ENCODE measurements at regions not wholly inside any gene's neighbourhood (a gene's known extent, or its start where the extent isn't known, plus 50 kb on each side); places are given as distances from the start of the nearest gene placed in this dataset.
"Not testable (repeated sequence)": the region's sequence is repeated elsewhere in the genome, so short reads cannot be mapped to it uniquely, and the experiment has no call there.

DNA sequence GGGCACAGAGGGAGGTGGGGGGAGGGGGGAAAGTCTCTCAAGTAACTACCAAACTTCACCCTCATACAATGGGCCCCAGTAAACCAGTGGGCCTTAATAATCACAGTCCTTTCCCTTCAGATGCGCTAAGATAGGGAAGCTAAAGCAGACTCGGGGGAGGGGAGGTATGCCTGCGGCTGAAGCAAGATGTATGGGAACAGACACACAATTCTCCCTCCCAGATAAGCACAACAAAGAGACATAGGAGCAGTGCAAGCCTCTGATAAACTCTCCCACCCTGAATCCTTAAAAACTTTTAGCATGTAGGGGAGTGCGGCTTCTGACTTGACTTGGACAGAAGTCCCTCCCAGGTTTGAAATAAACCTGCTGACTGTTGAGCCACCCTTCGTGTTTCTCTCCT is 54.7 kb downstream of the PROP1 start:
- H3K4me3 ChIP-seq; H3K9me3 ChIP-seq (replicated peaks): not testable (repeated sequence)

DNA sequence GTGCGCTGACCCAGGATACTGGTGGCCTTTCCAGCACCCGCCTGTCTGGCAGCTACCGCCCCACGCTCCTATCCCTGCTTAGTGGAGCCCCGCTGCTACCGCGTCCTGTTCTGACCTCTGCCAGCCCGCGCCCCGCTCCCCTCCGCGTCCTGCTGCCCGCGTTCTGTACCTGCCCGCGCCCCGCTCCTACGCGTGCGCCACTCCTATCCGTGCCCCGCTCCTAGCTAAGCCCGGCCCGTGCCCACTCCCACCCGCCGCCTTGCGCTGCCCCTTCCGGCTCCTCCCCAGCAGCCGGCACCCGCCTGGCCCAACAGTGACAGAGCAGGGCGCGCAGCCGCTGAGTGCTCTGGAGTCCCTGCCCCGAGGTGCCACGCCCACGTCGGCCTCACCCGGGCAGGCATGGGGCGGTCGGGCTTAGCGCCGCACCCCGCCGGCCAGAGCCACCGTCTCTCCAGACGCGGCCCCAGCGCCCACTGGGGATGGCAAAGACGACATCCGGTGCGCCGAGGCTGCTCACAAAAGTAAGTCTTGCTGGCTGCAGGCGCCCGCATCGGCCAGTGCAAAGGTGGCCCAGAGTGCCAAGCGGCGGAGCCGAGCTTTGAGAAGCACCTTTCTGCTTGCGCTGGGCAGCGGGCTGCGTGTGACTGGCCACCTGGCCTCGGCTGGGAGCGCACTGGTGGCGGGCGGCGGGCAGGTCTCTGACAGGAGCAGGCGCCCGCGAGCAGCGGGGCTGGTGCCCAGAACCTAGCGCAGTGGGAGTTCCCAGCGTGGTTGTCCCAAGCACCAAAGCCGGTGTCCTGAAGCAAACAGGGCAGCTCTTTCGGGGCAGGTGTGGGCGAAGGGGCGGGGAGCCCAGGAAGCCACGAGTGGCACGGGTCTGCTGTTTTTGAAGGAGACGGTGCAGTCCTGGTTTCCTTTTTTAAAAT is 56.5 kb downstream of the PROP1 start:
- not testable (repeated sequence) for H3K4me1 ChIP-seq; H3K27ac ChIP-seq; H3K9me3 ChIP-seq (replicated peaks); H3K36me3 ChIP-seq; H3K27me3 ChIP-seq; DNase-seq
- peak overlapping the region; percentile 22; the same call in 1 of the 2 replicates for H3K4me3 ChIP-seq

More for the DNA sequence above, 54.7 kb downstream of the PROP1 start:
- not testable (repeated sequence) for DNase-seq, H3K36me3 ChIP-seq, H3K4me1 ChIP-seq, H3K27ac ChIP-seq, H3K27me3 ChIP-seq

DNA sequence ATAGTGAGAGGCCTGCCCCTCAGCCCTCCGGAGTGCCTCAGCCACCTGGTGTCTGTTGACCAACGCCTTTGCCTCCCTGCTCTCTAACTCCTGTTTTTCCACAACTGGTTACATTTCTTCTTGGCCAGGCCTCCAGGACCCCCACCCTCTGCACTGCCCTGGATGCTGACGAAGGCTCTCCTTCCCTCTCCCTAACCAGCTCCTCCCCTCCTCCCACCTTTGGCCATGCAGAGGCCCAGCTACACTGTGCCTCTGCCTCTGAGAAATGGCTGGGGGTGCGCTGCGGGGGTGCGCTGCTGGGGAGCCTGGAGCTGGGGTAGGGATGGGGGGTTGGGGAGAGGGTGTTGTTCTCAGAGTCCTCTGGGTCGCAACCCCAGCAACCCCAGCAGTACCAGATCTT is 57.3 kb downstream of the PROP1 start:
- H3K36me3 ChIP-seq; H3K4me1 ChIP-seq; H3K27me3 ChIP-seq; H3K4me3 ChIP-seq; H3K27ac ChIP-seq; H3K9me3 ChIP-seq (replicated peaks); DNase-seq: not testable (repeated sequence)

DNA sequence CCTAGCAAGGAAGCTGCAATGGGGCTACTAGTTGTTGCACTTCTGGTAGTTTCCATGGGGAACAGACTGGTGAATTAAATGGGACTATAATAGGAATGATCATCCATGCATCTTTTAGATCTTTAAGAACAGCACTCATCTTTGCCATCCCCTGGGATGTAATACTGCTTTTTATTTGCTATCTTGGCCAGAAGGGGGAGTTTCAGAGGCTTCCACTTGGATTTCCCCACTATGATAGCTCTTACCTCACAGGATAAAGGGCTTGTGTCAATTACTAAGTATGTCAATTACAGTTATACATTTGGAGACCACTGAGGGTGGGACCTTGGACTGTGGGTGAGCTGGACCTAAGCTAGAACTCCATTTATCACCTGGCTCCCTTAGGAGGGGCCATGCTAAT is 61.8 kb downstream of the PROP1 start:
- not testable (repeated sequence) for H3K4me3 ChIP-seq; H3K9me3 ChIP-seq (replicated peaks); H3K27me3 ChIP-seq; H3K4me1 ChIP-seq; H3K36me3 ChIP-seq; H3K27ac ChIP-seq
- DNase-seq: peak in 1 of 2 experiments; percentile 28

DNA sequence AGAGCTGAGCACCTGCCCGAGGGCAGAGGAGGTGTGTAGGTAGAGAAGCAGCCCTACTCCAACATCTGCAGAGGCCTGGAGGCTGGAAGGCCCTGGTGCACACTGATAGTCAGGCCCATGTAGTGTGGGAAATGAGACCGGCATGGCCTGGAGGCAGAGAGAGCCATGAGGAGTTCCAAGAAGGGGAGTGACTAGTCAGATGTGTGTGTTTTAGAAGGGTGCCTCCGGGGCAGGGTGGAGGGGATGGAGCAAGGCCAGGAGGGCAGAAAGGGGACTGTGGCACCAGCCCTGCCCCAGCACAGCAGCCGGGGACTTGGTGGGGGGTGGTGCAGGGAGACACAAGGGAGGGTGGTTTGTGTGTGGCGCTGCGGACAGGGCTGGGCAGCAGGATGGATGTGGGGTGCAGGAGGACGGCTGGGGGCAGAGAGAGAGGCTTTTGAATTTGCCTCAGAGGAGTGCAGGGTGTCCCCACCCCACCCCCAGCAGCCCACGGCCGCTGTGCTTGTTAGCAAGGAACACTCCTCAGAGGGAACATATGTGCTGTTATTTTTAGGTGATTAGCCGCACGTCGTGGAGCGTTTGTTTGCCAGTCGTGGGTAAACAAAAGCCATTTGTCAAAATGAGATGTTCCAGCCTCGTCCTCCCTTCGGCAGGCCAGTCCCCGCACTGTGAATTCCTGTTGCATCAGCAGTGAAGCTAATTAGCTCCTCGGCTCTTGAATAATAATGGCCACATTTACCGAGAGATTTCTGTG is 65.6 kb downstream of the PROP1 start:
- DNase-seq; H3K27me3 ChIP-seq; H3K9me3 ChIP-seq (replicated peaks); H3K36me3 ChIP-seq; H3K4me3 ChIP-seq; H3K27ac ChIP-seq; H3K4me1 ChIP-seq: not testable (repeated sequence)

DNA sequence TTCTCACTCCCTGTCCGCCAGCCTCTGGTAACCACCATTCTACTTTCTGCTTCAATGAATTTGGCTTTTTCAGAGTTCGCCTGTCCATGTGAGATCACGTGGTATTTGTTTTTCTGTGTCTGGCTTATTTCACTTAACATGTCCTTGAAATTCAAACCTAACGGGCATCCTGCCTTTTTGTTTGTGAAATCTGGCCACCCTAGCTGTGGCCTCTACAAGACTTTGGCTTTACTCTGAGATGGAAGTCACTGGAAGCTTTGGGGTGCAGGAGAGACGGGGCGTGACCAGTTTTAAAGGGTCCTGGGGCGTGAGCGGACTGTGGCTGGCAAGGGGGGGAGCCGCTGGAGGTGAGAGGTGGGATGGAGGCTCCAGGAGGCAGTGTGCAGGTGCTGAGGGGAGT is 66.4 kb downstream of the PROP1 start:
- not testable (repeated sequence) for H3K4me3 ChIP-seq, H3K27ac ChIP-seq

DNA sequence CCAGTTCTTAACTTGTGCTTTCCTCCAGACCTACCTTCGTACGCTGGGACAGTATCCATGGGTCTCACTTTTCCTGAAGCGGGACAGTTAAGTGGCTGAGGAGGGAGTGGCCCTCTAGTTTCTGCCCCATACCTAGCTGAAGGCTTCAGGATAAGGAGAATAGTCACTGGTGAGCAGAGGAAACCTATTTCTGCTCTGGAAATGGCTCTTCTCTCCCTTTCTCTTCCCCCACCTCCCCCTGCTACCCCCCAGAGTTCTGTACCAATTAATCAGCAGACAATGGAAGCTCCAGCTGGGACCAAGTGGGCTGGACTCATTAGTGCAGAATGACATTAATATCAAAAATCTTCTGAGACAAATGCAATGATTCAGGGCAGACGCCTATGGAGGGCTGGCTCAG is 68.5 kb downstream of the PROP1 start:
- H3K4me1 ChIP-seq; H3K9me3 ChIP-seq (replicated peaks); H3K4me3 ChIP-seq; H3K27me3 ChIP-seq; H3K36me3 ChIP-seq; DNase-seq; H3K27ac ChIP-seq: not testable (repeated sequence)

More for the DNA sequence above, 66.4 kb downstream of the PROP1 start:
- not testable (repeated sequence) for DNase-seq; H3K27me3 ChIP-seq; H3K9me3 ChIP-seq (replicated peaks); H3K36me3 ChIP-seq; H3K4me1 ChIP-seq

DNA sequence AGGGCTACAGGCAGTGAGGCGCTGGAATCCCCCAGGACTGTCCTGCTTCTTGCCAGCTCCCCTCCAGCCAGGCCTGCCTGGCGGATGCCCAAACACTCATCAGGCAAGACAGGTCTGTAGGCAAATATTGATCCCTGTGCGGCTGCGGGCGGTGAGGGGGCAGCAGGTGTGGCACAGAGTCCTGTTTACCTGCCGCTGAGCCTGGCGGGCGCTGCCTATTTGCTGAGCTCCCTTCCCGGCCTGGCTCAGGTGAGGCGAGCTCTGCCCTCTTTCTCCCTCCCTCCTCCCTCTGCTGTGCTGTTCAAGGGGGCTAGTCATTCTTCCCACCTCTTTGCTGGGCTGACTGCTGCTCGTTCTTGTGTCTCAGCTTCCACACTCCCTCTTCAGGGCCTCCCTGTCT is 71.5 kb downstream of the PROP1 start:
- not testable (repeated sequence) for H3K27me3 ChIP-seq; H3K4me3 ChIP-seq; H3K9me3 ChIP-seq (replicated peaks); H3K27ac ChIP-seq; H3K4me1 ChIP-seq; DNase-seq; H3K36me3 ChIP-seq

DNA sequence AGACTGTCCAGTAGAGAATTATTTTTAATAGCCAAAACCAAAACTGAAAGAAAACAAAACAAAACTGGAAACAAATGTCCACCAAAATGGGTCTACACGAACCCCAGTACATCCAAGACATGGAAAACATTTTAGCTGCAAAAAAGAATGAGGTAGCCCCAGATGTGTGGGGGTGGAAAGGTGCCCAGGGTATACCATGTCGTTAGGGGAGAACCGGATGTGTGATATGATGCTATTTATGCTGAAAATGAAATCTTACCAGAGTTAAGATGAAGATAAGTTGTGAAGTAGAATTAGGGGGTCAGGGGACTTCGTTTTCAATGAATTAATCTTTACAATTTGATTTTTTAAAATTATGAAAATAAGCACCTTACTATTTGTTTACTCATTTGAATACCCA is 72.2 kb downstream of the PROP1 start:
- not testable (repeated sequence) for DNase-seq; H3K4me3 ChIP-seq; H3K27me3 ChIP-seq; H3K36me3 ChIP-seq; H3K9me3 ChIP-seq (replicated peaks); H3K27ac ChIP-seq; H3K4me1 ChIP-seq

DNA sequence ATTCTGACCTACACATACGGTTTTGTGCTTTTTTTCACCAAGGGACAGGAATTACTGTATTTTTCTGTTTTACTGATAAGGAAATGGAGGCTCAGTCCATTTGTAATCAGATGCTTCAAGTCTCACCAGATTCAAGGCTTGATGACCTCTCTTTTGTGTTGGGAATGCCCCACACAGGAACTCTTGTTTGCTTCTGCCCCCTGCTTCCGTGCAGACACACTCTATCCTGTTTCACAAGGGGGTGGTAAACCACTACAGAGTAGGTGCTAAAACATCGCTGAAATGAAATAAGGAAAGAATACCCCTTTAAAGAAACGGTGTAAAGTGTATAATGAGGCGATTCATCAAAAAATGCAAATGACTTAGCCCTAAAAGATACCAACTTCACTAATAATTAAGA is 72.9 kb downstream of the PROP1 start:
- H3K4me3 ChIP-seq; DNase-seq; H3K27ac ChIP-seq; H3K9me3 ChIP-seq (replicated peaks); H3K27me3 ChIP-seq; H3K36me3 ChIP-seq; H3K4me1 ChIP-seq: not testable (repeated sequence)

DNA sequence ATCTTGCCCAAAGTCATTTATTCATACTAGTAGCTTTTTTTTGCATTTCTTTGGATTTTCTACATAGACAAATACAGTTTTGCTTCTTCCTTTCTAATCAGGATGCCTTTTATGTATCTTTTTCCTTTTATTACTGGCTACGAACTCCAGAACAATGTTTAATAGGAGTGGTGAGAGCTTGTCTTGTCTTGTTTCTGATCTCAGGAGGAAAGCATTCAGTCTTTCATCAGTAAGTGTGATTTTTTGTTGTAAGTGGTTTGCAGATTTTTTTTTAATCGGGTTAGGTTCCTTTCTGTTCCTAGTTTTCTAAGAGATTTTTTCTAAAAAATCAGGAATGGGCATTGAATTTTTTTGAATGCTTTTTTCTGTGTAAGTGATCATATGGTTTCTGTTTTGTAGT is 86.8 kb downstream of the PROP1 start:
- not testable (repeated sequence) for DNase-seq, H3K27me3 ChIP-seq

DNA sequence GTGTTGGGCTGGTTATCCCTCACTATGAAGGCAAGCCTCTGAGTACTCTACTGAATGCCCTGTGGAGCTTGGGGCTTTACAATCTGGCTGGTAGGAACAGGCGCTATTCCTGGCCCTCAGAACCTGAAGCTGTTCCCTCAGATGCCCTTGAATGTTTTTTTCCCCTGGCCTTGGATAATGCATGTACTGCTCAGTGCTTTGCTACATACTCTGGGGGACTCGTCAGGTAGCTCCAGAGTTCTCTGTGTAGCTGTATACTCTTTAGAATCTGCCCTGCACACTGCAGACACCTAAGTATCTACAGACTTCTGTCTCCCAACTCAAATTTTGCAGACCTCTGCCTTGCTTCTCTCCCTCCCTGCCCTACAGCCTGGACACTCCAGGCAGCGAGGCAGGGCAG is 93.2 kb downstream of the PROP1 start:
- H3K36me3 ChIP-seq; DNase-seq; H3K27me3 ChIP-seq; H3K4me3 ChIP-seq; H3K4me1 ChIP-seq; H3K9me3 ChIP-seq (replicated peaks); H3K27ac ChIP-seq: not testable (repeated sequence)

More for the DNA sequence above, 86.8 kb downstream of the PROP1 start:
- H3K9me3 ChIP-seq (replicated peaks); H3K4me3 ChIP-seq; H3K4me1 ChIP-seq; H3K27ac ChIP-seq; H3K36me3 ChIP-seq: not testable (repeated sequence)

DNA sequence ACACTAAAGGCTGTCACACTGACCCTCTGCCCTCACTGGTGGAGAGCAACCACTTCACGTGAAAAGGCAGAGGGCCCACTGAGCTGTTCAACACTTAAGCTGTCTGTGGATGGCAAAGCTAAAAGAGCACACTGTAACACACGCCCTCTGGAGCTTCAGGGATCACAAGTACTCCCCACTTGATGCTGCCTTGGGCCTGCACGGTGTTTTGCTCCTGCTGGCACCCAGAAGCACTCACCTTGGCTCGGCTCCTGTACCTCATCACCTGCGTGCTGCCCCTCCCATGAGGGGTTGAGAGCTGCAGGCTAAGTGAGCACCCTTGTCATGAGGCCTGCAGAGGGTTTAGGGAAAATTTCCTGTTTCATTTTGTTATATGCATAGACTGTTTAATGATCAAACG is 96.0 kb downstream of the PROP1 start:
- H3K4me1 ChIP-seq; H3K27me3 ChIP-seq; H3K27ac ChIP-seq; H3K9me3 ChIP-seq (replicated peaks); H3K4me3 ChIP-seq; DNase-seq; H3K36me3 ChIP-seq: not testable (repeated sequence)

DNA sequence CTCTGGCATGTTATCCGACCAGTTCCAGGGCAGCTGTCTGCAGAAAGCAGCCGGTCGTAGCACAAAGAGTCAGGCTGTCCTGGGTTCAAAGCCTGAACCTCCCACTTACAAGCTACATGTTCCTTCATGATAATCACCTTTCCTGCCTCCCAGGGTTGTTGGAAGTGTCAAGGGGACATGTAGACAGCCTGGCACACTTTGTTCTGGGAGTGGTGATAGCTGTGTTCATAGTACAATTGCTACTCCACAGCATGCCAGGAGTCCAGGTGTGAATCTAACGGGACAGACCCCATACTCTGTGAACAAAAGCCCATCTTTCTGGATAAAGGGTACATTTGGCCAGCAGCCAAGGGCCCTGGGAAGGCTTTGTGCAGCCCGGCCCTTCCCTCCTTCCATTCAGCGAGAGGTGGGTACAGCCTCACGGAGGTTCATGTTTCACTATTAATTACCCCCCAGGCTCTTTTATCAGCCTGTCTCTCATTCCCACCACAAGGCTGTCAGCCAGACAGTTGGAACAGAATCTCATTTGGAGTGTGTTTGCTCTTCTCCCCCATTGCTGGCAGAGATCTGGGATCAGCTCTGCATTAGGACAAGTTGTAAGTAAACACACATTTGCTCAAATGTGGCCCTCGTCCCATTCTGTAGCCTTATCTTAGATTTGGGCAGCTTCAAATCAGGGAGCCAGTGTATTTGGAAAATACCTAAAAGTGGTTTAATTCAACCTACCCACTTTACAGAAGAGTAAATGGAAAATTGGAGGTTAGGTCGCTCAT is 101.2 kb downstream of the PROP1 start:
- not testable (repeated sequence) for H3K27ac ChIP-seq; DNase-seq; H3K36me3 ChIP-seq; H3K4me3 ChIP-seq; H3K9me3 ChIP-seq (replicated peaks); H3K27me3 ChIP-seq; H3K4me1 ChIP-seq

DNA sequence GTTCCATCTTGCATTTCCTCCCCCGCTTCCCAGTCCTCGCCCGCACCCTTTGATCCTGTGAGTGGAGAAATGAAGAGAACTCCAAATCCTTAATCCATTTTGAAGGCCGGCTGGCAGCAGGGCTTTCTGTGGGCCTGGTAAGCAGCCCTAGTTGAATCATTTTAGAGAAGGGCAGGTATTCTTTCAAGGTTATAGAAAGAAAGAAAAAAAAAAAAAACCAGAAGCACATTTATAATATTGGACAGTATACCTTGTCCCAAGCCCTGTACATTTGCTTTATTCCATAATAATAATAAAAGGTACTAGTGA is 103.7 kb downstream of the PROP1 start:
- H3K27ac ChIP-seq; DNase-seq; H3K27me3 ChIP-seq; H3K4me1 ChIP-seq; H3K9me3 ChIP-seq (replicated peaks); H3K4me3 ChIP-seq; H3K36me3 ChIP-seq: not testable (repeated sequence)
